Trophoblast cell (in vitro differentiated cells and primary cell): ENCODE measurements at regions not wholly inside any gene's neighbourhood (a gene's known extent, or its start where the extent isn't known, plus 50 kb on each side); places are given as distances from the start of the nearest gene placed in this dataset.
A peak's percentile ranks its signal among the peaks of the same experiment; 100 is the strongest.

Source experiments
- DNase-seq, 2 donors: peaks; one replicate each; pipeline ENCODE4 v3.0.0-alpha.2; 2016
- H2AFZ ChIP-seq: 2 replicates; pipeline ENCODE4 v1.6.1; 2013; ENCODE audit warnings: low read length, moderate library complexity, mild to moderate bottlenecking; ENCODE audit not compliant: insufficient read depth, poor library complexity
- H2AK5ac ChIP-seq: 2 replicates; pipeline ENCODE4 v1.6.1; 2013; ENCODE audit warnings: mild to moderate bottlenecking, low read length
- H2BK120ac ChIP-seq: 2 replicates; pipeline ENCODE4 v1.6.1; 2013; ENCODE audit warnings: low read length, mild to moderate bottlenecking, moderate library complexity; ENCODE audit not compliant: insufficient read depth, poor library complexity
- H2BK12ac ChIP-seq: 2 replicates; pipeline ENCODE4 v1.6.1; 2013; ENCODE audit warnings: mild to moderate bottlenecking, low read length, moderate library complexity
- H2BK5ac ChIP-seq: 2 replicates; pipeline ENCODE4 v1.6.1; 2013; ENCODE audit warnings: low read length, low read depth, moderate library complexity, mild to moderate bottlenecking; ENCODE audit not compliant: poor library complexity
- H3K14ac ChIP-seq: 2 replicates; pipeline ENCODE4 v1.6.1; 2013; ENCODE audit warnings: mild to moderate bottlenecking, low read length
- H3K18ac ChIP-seq: 2 replicates; pipeline ENCODE4 v1.6.1; 2013; ENCODE audit warnings: mild to moderate bottlenecking, low read length
- H3K23ac ChIP-seq: 2 replicates; pipeline ENCODE4 v1.6.1; 2013; ENCODE audit warnings: low read length
- H3K27ac ChIP-seq: 2 replicates; pipeline ENCODE4 v1.5.1; 2013; ENCODE audit warnings: low read depth, mild to moderate bottlenecking, inconsistent platforms, low read length, moderate library complexity
- H3K27me3 ChIP-seq: 2 replicates; pipeline ENCODE4 v1.6.1; 2013; ENCODE audit warnings: inconsistent platforms, mild to moderate bottlenecking, low read length, moderate library complexity; ENCODE audit not compliant: insufficient read depth
- H3K36me3 ChIP-seq, 2 experiments: 1 replicate in 1 of 2; 2 replicates in 1 of 2; pipeline ENCODE4 v1.6.1; 2013; ENCODE audit warnings: low read length in 2 of 2, mild to moderate bottlenecking in 2 of 2, moderate library complexity in 1 of 2; ENCODE audit not compliant: insufficient read depth in 2 of 2, control insufficient read depth in 1 of 2
- H3K4ac ChIP-seq: 2 replicates; pipeline ENCODE4 v1.6.1; 2013; ENCODE audit warnings: low read depth, mild to moderate bottlenecking, low read length, moderate library complexity
- H3K4me1 ChIP-seq, 2 experiments: 1 replicate in 1 of 2; 2 replicates in 1 of 2; pipeline ENCODE4 v1.6.1; 2013; ENCODE audit warnings: low read length in 2 of 2, mild to moderate bottlenecking in 2 of 2, moderate library complexity in 1 of 2; ENCODE audit not compliant: insufficient read depth in 2 of 2, control insufficient read depth in 1 of 2
- H3K4me2 ChIP-seq: 2 replicates; pipeline ENCODE4 v1.6.1; 2013; ENCODE audit warnings: inconsistent platforms, mild to moderate bottlenecking, low read length, moderate library complexity
- H3K4me3 ChIP-seq: 2 replicates; pipeline ENCODE4 v1.5.1; 2013; ENCODE audit warnings: mild to moderate bottlenecking, low read depth, low read length, inconsistent platforms
- H3K79me1 ChIP-seq: one replicate; pipeline ENCODE4 v1.6.1; 2013; ENCODE audit warnings: low read length
- H3K79me2 ChIP-seq: 2 replicates; pipeline ENCODE4 v1.6.1; 2013; ENCODE audit warnings: low read length, mild to moderate bottlenecking; ENCODE audit not compliant: control insufficient read depth, insufficient read depth, poor library complexity
- H3K9ac ChIP-seq: 2 replicates; pipeline ENCODE4 v1.6.1; 2013; ENCODE audit warnings: mild to moderate bottlenecking, low read length
- H3K9me3 ChIP-seq: 2 replicates; pipeline ENCODE4 v1.6.1; 2013; ENCODE audit warnings: low read depth, mild to moderate bottlenecking, control low read depth, inconsistent platforms, low read length; ENCODE audit not compliant: insufficient read depth
- H4K12ac ChIP-seq: 2 replicates; pipeline ENCODE4 v1.6.1; 2013; ENCODE audit warnings: low read depth, mild to moderate bottlenecking, low read length, moderate library complexity
- H4K8ac ChIP-seq: 2 replicates; pipeline ENCODE4 v1.6.1; 2013; ENCODE audit warnings: low read depth, mild to moderate bottlenecking, low read length, moderate library complexity
- H4K91ac ChIP-seq: one replicate; pipeline ENCODE4 v1.6.1; 2013; ENCODE audit warnings: low read depth, mild to moderate bottlenecking, low read length, moderate library complexity
- WGBS: extraction: QIAGEN DNeasy Blood & Tissue Kit; methylation state at CpG from one replicate; pipeline ENCODE4 v1.1.7; 2013; ENCODE audit warnings: missing lambda C conversion rate; ENCODE audit not compliant: insufficient read length, insufficient coverage; ENCODE audit errors: extremely low coverage; 5-methylcytosine and 5-hydroxymethylcytosine counted together

GRCh38 chr16:50991006-50991405, 160.1 kb downstream of the SALL1 start:
- H3K4ac ChIP-seq, result no peak overlapping the region
- H3K23ac ChIP-seq, result no peak overlapping the region
- no peak overlapping the region for H3K14ac ChIP-seq
- no peaks in the 10 kb centered on the region for H3K36me3 ChIP-seq
- no peak overlapping the region for H2BK120ac ChIP-seq
- no peak overlapping the region for H4K8ac ChIP-seq
- no peak overlapping the region for H3K18ac ChIP-seq
- H2AFZ ChIP-seq, result no peak overlapping the region
- H2BK5ac ChIP-seq, result no peak overlapping the region
- no peaks in the 10 kb centered on the region for H3K9me3 ChIP-seq
- H4K91ac ChIP-seq, result no peak overlapping the region
- H3K27me3 ChIP-seq, result no peaks in the 10 kb centered on the region
- no peak overlapping the region for H4K12ac ChIP-seq
- H2AK5ac ChIP-seq, result no peak overlapping the region
- no CpG with 5 or more reads among the region's 14 CpGs for WGBS
- H3K4me3 ChIP-seq, result no peak overlapping the region
- H3K4me1 ChIP-seq, result no peaks in the 10 kb centered on the region
- no peak overlapping the region for H2BK12ac ChIP-seq
- H3K4me2 ChIP-seq, result no peak overlapping the region
- H3K79me2 ChIP-seq, result no peaks in the 10 kb centered on the region
- no peak for DNase-seq
- H3K9ac ChIP-seq, result no peak overlapping the region
- no peaks in the 10 kb centered on the region for H3K79me1 ChIP-seq
- H3K27ac ChIP-seq, result no peak overlapping the region

GRCh38 chr16:50989047-50989446, 162.0 kb downstream of the SALL1 start:
- DNase-seq, result no peak
- H4K12ac ChIP-seq, result no peak overlapping the region
- H3K4me1 ChIP-seq, result no peaks in the 10 kb centered on the region
- H3K4me2 ChIP-seq, result no peak overlapping the region
- no peak overlapping the region for H2BK12ac ChIP-seq
- no peak overlapping the region for H3K4me3 ChIP-seq
- no peaks in the 10 kb centered on the region for H3K79me2 ChIP-seq
- H3K79me1 ChIP-seq, result no peaks in the 10 kb centered on the region
- no peaks in the 10 kb centered on the region for H3K27me3 ChIP-seq
- no peak overlapping the region for H4K8ac ChIP-seq
- no peak overlapping the region for H3K9ac ChIP-seq
- no peak overlapping the region for H3K14ac ChIP-seq
- no peaks in the 10 kb centered on the region for H3K36me3 ChIP-seq
- no peak overlapping the region for H3K4ac ChIP-seq
- no peak overlapping the region for H2AFZ ChIP-seq
- H3K27ac ChIP-seq, result no peak overlapping the region
- no peaks in the 10 kb centered on the region for H3K9me3 ChIP-seq
- H2AK5ac ChIP-seq, result no peak overlapping the region
- no peak overlapping the region for H3K18ac ChIP-seq
- no peak overlapping the region for H2BK5ac ChIP-seq
- WGBS, result no CpG with 5 or more reads among the region's 1 CpG
- H3K23ac ChIP-seq, result no peak overlapping the region
- H4K91ac ChIP-seq, result no peak overlapping the region
- H2BK120ac ChIP-seq, result no peak overlapping the region

GRCh38 chr16:50988441-50988840, 162.6 kb downstream of the SALL1 start:
- H4K12ac ChIP-seq, result no peak overlapping the region

GRCh38 chr16:50986453-50986852, 164.6 kb downstream of the SALL1 start:
- Histone ChIP-seq H3K4me1 (no peaks in the 10 kb centered on the region), H3K4me3 (no peak overlapping the region), H3K79me2 (no peaks in the 10 kb centered on the region), H2AFZ (no peak overlapping the region), H3K27ac (no peak overlapping the region), H3K4ac (no peak overlapping the region), H3K36me3 (no peaks in the 10 kb centered on the region), H2BK5ac (no peak overlapping the region), H2BK120ac (no peak overlapping the region), H3K79me1 (no peaks in the 10 kb centered on the region), H4K8ac (no peak overlapping the region), H4K12ac (no peak overlapping the region), H3K4me2 (no peak overlapping the region), H3K9me3 (no peaks in the 10 kb centered on the region), H2AK5ac (no peak overlapping the region), H3K14ac (no peak overlapping the region), H3K9ac (no peak overlapping the region), H2BK12ac (no peak overlapping the region), H3K23ac (no peak overlapping the region), H3K27me3 (no peaks in the 10 kb centered on the region), H4K91ac (no peak overlapping the region), H3K18ac (no peak overlapping the region)
- WGBS, result no CpG with 5 or more reads among the region's 5 CpGs
- DNase-seq, result no peak

More at GRCh38 chr16:50988441-50988840, 162.6 kb downstream of the SALL1 start:
- Histone ChIP-seq H2BK120ac (no peak overlapping the region), H2BK12ac (no peak overlapping the region), H3K9me3 (no peaks in the 10 kb centered on the region), H3K27ac (no peak overlapping the region), H3K27me3 (no peaks in the 10 kb centered on the region), H3K4ac (no peak overlapping the region), H2BK5ac (no peak overlapping the region), H2AK5ac (no peak overlapping the region), H3K79me2 (no peaks in the 10 kb centered on the region), H3K23ac (peak overlapping the region; percentile 26), H3K79me1 (no peaks in the 10 kb centered on the region), H3K4me3 (no peak overlapping the region), H3K14ac (no peak overlapping the region), H4K8ac (no peak overlapping the region), H3K36me3 (no peaks in the 10 kb centered on the region), H3K4me2 (no peak overlapping the region), H3K18ac (no peak overlapping the region), H3K4me1 (no peaks in the 10 kb centered on the region), H3K9ac (no peak overlapping the region), H4K91ac (no peak overlapping the region), H2AFZ (no peak overlapping the region)
- no peak for DNase-seq
- no CpG with 5 or more reads among the region's 3 CpGs for WGBS
